ENCODE measurements at regions not wholly inside any gene's neighbourhood (a gene's known extent, or its start where the extent isn't known, plus 50 kb on each side); places are given as distances from the start of the nearest gene placed in this dataset.
A peak's percentile ranks its signal among the peaks of the same experiment; 100 is the strongest.

- Histone ChIP-seq H3K27ac (ENCODE audit: low read length) (peak overlapping the region; percentile 50), H3K27me3 (ENCODE audit: control insufficient read depth, insufficient read depth, low read length) (no peaks in the 10 kb centered on the region), H3K9me3 (replicated peaks; ENCODE audit: control insufficient read depth, low read depth, low read length) (peaks cover 3% of the 10 kb centered on the region), H3K4me3 (ENCODE audit: low read length) (no peak overlapping the region), H3K36me3 (ENCODE audit: control insufficient read depth, insufficient read depth, low read length) (no peaks in the 10 kb centered on the region), H3K4me1 (ENCODE audit: control insufficient read depth, insufficient read depth, low read length) (no peaks in the 10 kb centered on the region)
- peak; percentile 66 for DNase-seq
- WGBS (ENCODE audit: insufficient coverage): 40% methylated on average over 1 of the region's 2 CpGs
Measured at GRCh38 chr12:75571656-75572205, 60.3 kb upstream of the KRR1 start.

- no peaks in the 10 kb centered on the region for H3K36me3 ChIP-seq (ENCODE audit: control insufficient read depth, insufficient read depth, low read length)
- peaks cover 3% of the 10 kb centered on the region for H3K9me3 ChIP-seq (replicated peaks; ENCODE audit: control insufficient read depth, low read depth, low read length)
- no peaks in the 10 kb centered on the region for H3K27me3 ChIP-seq (ENCODE audit: control insufficient read depth, insufficient read depth, low read length)
- DNase-seq: peak; percentile 43
- H3K4me1 ChIP-seq (ENCODE audit: control insufficient read depth, insufficient read depth, low read length): no peaks in the 10 kb centered on the region
- peak overlapping the region; percentile 4 for H3K27ac ChIP-seq (ENCODE audit: low read length)
- no CpG with 5 or more reads among the region's 3 CpGs for WGBS (ENCODE audit: insufficient coverage)
- H3K4me3 ChIP-seq (ENCODE audit: low read length): no peak overlapping the region
Measured at GRCh38 chr12:75571204-75571603, 59.8 kb upstream of the KRR1 start.

- H3K4me3 ChIP-seq (ENCODE audit: low read length): no peak overlapping the region
- no peaks in the 10 kb centered on the region for H3K27me3 ChIP-seq (ENCODE audit: control insufficient read depth, insufficient read depth, low read length)
- no peak for DNase-seq
- no peak overlapping the region for H3K27ac ChIP-seq (ENCODE audit: low read length)
- peaks cover 6% of the 10 kb centered on the region for H3K9me3 ChIP-seq (replicated peaks; ENCODE audit: control insufficient read depth, low read depth, low read length)
- no peaks in the 10 kb centered on the region for H3K36me3 ChIP-seq (ENCODE audit: control insufficient read depth, insufficient read depth, low read length)
- no CpG with 5 or more reads among the region's 3 CpGs for WGBS (ENCODE audit: insufficient coverage)
- peaks cover 6% of the 10 kb centered on the region for H3K4me1 ChIP-seq (ENCODE audit: control insufficient read depth, insufficient read depth, low read length)
Measured at GRCh38 chr12:75568801-75569200, 57.4 kb upstream of the KRR1 start.

GRCh38 chr12:75568393-75568792, 57.0 kb upstream of the KRR1 start:
- no peak for DNase-seq
- no peaks in the 10 kb centered on the region for H3K27me3 ChIP-seq (ENCODE audit: control insufficient read depth, insufficient read depth, low read length)
- WGBS (ENCODE audit: insufficient coverage): 50% methylated on average over 1 of the region's 4 CpGs

GRCh38 chr12:75565795-75566194, 54.4 kb upstream of the KRR1 start:
- H3K36me3 ChIP-seq (ENCODE audit: control insufficient read depth, insufficient read depth, low read length): no peaks in the 10 kb centered on the region
- WGBS (ENCODE audit: insufficient coverage): 80% methylated on average over 1 of the region's 3 CpGs

More at GRCh38 chr12:75568393-75568792, 57.0 kb upstream of the KRR1 start:
- H3K4me3 ChIP-seq (ENCODE audit: low read length): no peak overlapping the region
- no peak overlapping the region for H3K27ac ChIP-seq (ENCODE audit: low read length)
- H3K36me3 ChIP-seq (ENCODE audit: control insufficient read depth, insufficient read depth, low read length): no peaks in the 10 kb centered on the region
- H3K4me1 ChIP-seq (ENCODE audit: control insufficient read depth, insufficient read depth, low read length): peaks cover 6% of the 10 kb centered on the region
- H3K9me3 ChIP-seq (replicated peaks; ENCODE audit: control insufficient read depth, low read depth, low read length): peaks cover 6% of the 10 kb centered on the region

GRCh38 chr12:75564852-75565251, 53.4 kb upstream of the KRR1 start:
- H3K27me3 ChIP-seq (ENCODE audit: control insufficient read depth, insufficient read depth, low read length): no peaks in the 10 kb centered on the region
- peaks cover 3% of the 10 kb centered on the region for H3K9me3 ChIP-seq (replicated peaks; ENCODE audit: control insufficient read depth, low read depth, low read length)
- peaks cover 6% of the 10 kb centered on the region for H3K4me1 ChIP-seq (ENCODE audit: control insufficient read depth, insufficient read depth, low read length)
- H3K27ac ChIP-seq (ENCODE audit: low read length): peak overlapping the region; percentile 42
- H3K36me3 ChIP-seq (ENCODE audit: control insufficient read depth, insufficient read depth, low read length): no peaks in the 10 kb centered on the region
- DNase-seq: peak; percentile 90
- 17% methylated on average over 1 of the region's 4 CpGs for WGBS (ENCODE audit: insufficient coverage)
- H3K4me3 ChIP-seq (ENCODE audit: low read length): no peak overlapping the region

More at GRCh38 chr12:75565795-75566194, 54.4 kb upstream of the KRR1 start:
- no peak overlapping the region for H3K27ac ChIP-seq (ENCODE audit: low read length)
- H3K4me1 ChIP-seq (ENCODE audit: control insufficient read depth, insufficient read depth, low read length): peaks cover 6% of the 10 kb centered on the region
- no peak for DNase-seq
- H3K9me3 ChIP-seq (replicated peaks; ENCODE audit: control insufficient read depth, low read depth, low read length): peaks cover 3% of the 10 kb centered on the region
- no peaks in the 10 kb centered on the region for H3K27me3 ChIP-seq (ENCODE audit: control insufficient read depth, insufficient read depth, low read length)
- H3K4me3 ChIP-seq (ENCODE audit: low read length): no peak overlapping the region

- 50% methylated on average over 1 of the region's 2 CpGs for WGBS (ENCODE audit: insufficient coverage)
- peaks cover 3% of the 10 kb centered on the region for H3K9me3 ChIP-seq (replicated peaks; ENCODE audit: control insufficient read depth, low read depth, low read length)
- no peaks in the 10 kb centered on the region for H3K27me3 ChIP-seq (ENCODE audit: control insufficient read depth, insufficient read depth, low read length)
- H3K36me3 ChIP-seq (ENCODE audit: control insufficient read depth, insufficient read depth, low read length): no peaks in the 10 kb centered on the region
- DNase-seq: peak; percentile 63
- peaks cover 6% of the 10 kb centered on the region for H3K4me1 ChIP-seq (ENCODE audit: control insufficient read depth, insufficient read depth, low read length)
- H3K27ac ChIP-seq (ENCODE audit: low read length): peak overlapping the region; percentile 42
- no peak overlapping the region for H3K4me3 ChIP-seq (ENCODE audit: low read length)
Measured at GRCh38 chr12:75564398-75564797, 53.0 kb upstream of the KRR1 start.

GRCh38 chr12:75563351-75563750, 51.9 kb upstream of the KRR1 start:
- Histone ChIP-seq H3K27ac (ENCODE audit: low read length) (no peak overlapping the region), H3K4me3 (ENCODE audit: low read length) (no peak overlapping the region), H3K27me3 (ENCODE audit: control insufficient read depth, insufficient read depth, low read length) (no peaks in the 10 kb centered on the region), H3K9me3 (replicated peaks; ENCODE audit: control insufficient read depth, low read depth, low read length) (peaks cover 3% of the 10 kb centered on the region), H3K4me1 (ENCODE audit: control insufficient read depth, insufficient read depth, low read length) (peaks cover 6% of the 10 kb centered on the region), H3K36me3 (ENCODE audit: control insufficient read depth, insufficient read depth, low read length) (no peaks in the 10 kb centered on the region)
- DNase-seq: no peak
- WGBS (ENCODE audit: insufficient coverage): no CpG with 5 or more reads among the region's 2 CpGs

GRCh38 chr12:75561921-75562320, 50.5 kb upstream of the KRR1 start:
- H3K4me3 ChIP-seq (ENCODE audit: low read length): no peak overlapping the region
- no peak for DNase-seq
- H3K4me1 ChIP-seq (ENCODE audit: control insufficient read depth, insufficient read depth, low read length): peaks cover 6% of the 10 kb centered on the region
- H3K27ac ChIP-seq (ENCODE audit: low read length): no peak overlapping the region
- no peaks in the 10 kb centered on the region for H3K27me3 ChIP-seq (ENCODE audit: control insufficient read depth, insufficient read depth, low read length)
- no peaks in the 10 kb centered on the region for H3K36me3 ChIP-seq (ENCODE audit: control insufficient read depth, insufficient read depth, low read length)
- H3K9me3 ChIP-seq (replicated peaks; ENCODE audit: control insufficient read depth, low read depth, low read length): peaks cover 3% of the 10 kb centered on the region
- WGBS (ENCODE audit: insufficient coverage): 88% methylated on average over 4 of the region's 7 CpGs
